OCI-LY7 (cell line): ENCODE measurements at regions not wholly inside any gene's neighbourhood (a gene's known extent, or its start where the extent isn't known, plus 50 kb on each side); places are given as distances from the start of the nearest gene placed in this dataset.

Experiments
- BruUV-seq: library from RNA; stranded (reverse); fragments of 400-500 nt; replicated peaks from 2 replicates; lab custom pipeline; 2021; lab: Mats Ljungman, UMichigan
- CTCF ChIA-PET: fragments of 300-600 bp; sonication (Branson Sonifier 250); formaldehyde crosslinking; loops from one replicate; lab custom pipeline; 2022; ENCODE audit warnings: antibody characterized with exemption; ENCODE audit not compliant: unreplicated experiment; lab: Charles Lee
- POLR2A ChIA-PET: fragments of 300-600 bp; sonication (Branson Sonifier 250); formaldehyde crosslinking; loops from one replicate; lab custom pipeline; 2022; ENCODE audit warnings: antibody characterized with exemption; lab: Charles Lee
- DNase-seq: peaks from one replicate; pipeline ENCODE4 v3.0.0-alpha.2; 2015; ENCODE audit warnings: low spot score
- H2AFZ ChIP-seq: fragments of 200-600 bp; sonication (generic), shearing (Covaris generic); 2 replicates; pipeline ENCODE4 v1.6.1; 2014; ENCODE audit warnings: mild to moderate bottlenecking, antibody characterized with exemption, low read length, moderate library complexity
- H3K27ac ChIP-seq: fragments of 200-600 bp; sonication (generic); 2 replicates; pipeline ENCODE4 v1.5.1; 2014; ENCODE audit warnings: mixed run types, low read depth, mild to moderate bottlenecking, moderate library complexity, low read length, inconsistent platforms; ENCODE audit not compliant: poor library complexity, severe bottlenecking
- H3K36me3 ChIP-seq: fragments of 200-600 bp; sonication (generic); 2 replicates; pipeline ENCODE4 v1.6.1; 2014; ENCODE audit warnings: mild to moderate bottlenecking, antibody characterized with exemption, low read length, moderate library complexity, mixed read lengths; ENCODE audit not compliant: insufficient read depth
- H3K4me1 ChIP-seq: fragments of 200-600 bp; sonication (generic); 2 replicates; pipeline ENCODE4 v1.5.1; 2014; ENCODE audit warnings: mild to moderate bottlenecking, low read length; ENCODE audit not compliant: insufficient read depth, poor library complexity, severe bottlenecking
- H3K4me2 ChIP-seq: fragments of 200-600 bp; sonication (generic); 2 replicates; pipeline ENCODE4 v1.6.1; 2014; ENCODE audit warnings: mild to moderate bottlenecking, low read length
- H3K4me3 ChIP-seq: fragments of 200-600 bp; sonication (generic); 2 replicates; pipeline ENCODE4 v1.5.1; 2014; ENCODE audit warnings: mild to moderate bottlenecking, low read depth, low read length; ENCODE audit not compliant: poor library complexity, severe bottlenecking
- H3K79me2 ChIP-seq: fragments of 200-600 bp; sonication (generic); 2 replicates; pipeline ENCODE4 v1.6.1; 2016; ENCODE audit warnings: low read depth, mild to moderate bottlenecking, low read length, moderate library complexity, mixed read lengths; ENCODE audit not compliant: insufficient read depth
- H3K9me2 ChIP-seq: fragments of 200-600 bp; sonication (generic); 2 replicates; pipeline ENCODE4 v1.6.1; 2016; ENCODE audit warnings: mild to moderate bottlenecking, low read length, mixed read lengths; ENCODE audit not compliant: insufficient read depth
- H3K9me3 ChIP-seq: fragments of 200-600 bp; sonication (generic); 2 replicates; pipeline ENCODE4 v1.6.1; 2014; ENCODE audit warnings: mild to moderate bottlenecking, mixed run types, low read length, mixed read lengths
- H4K20me1 ChIP-seq: fragments of 200-600 bp; sonication (generic); 2 replicates; pipeline ENCODE4 v1.6.1; 2014; ENCODE audit warnings: mild to moderate bottlenecking, antibody characterized with exemption, low read length, moderate library complexity, mixed read lengths; ENCODE audit not compliant: insufficient read depth
- CTCF ChIP-seq: fragments of 200-600 bp; sonication (generic); conservative IDR thresholded peaks from 2 replicates; pipeline ENCODE4 v1.5.1; 2014; ENCODE audit warnings: mild to moderate bottlenecking, antibody characterized with exemption, low read length, moderate library complexity, mixed read lengths
- EZH2phosphoT487 ChIP-seq: fragments of 200-600 bp; sonication (generic); IDR thresholded peaks from 2 replicates; pipeline ENCODE4 v1.6.1; 2018; ENCODE audit warnings: low read depth, borderline replicate concordance, mild to moderate bottlenecking, mixed run types, antibody characterized with exemption, low read length, moderate library complexity, mixed read lengths
- intact Hi-C: fragments of 100-400 bp; cut with micrococcal nuclease; formaldehyde crosslinking; loops from one replicate; pipeline ENCODE4 v1.10.0; 2022; ENCODE audit not compliant: unreplicated experiment

GRCh38 chr18:44503854-44504253 lies 176.8 kb upstream of the SETBP1 start:
- DNase-seq, result no peak
- no peak for TF ChIP-seq CTCF
- no peak for TF ChIP-seq EZH2phosphoT487
- Histone ChIP-seq H3K9me2 (no peaks in the 10 kb centered on the region), H4K20me1 (no peaks in the 10 kb centered on the region), H3K9me3 (no peaks in the 10 kb centered on the region), H3K27ac (no peak overlapping the region), H2AFZ (no peak overlapping the region), H3K36me3 (no peaks in the 10 kb centered on the region), H3K79me2 (no peaks in the 10 kb centered on the region), H3K4me3 (no peak overlapping the region), H3K4me1 (peaks cover 4% of the 10 kb centered on the region), H3K4me2 (no peak overlapping the region)
- intact Hi-C loops, result no loop called here
- ChIA-PET CTCF (no interaction called here), POLR2A (no interaction called here)
- BruUV-seq, result no TSS peak

- peak; percentile 1 for DNase-seq
- TF ChIP-seq EZH2phosphoT487, result no peak
- no peak for TF ChIP-seq CTCF
- no peaks in the 10 kb centered on the region for H4K20me1 ChIP-seq
- H3K9me2 ChIP-seq, result no peaks in the 10 kb centered on the region
- no peak overlapping the region for H2AFZ ChIP-seq
- no peaks in the 10 kb centered on the region for H3K36me3 ChIP-seq
- H3K9me3 ChIP-seq, result no peaks in the 10 kb centered on the region
- ChIA-PET CTCF (no interaction called here), POLR2A (no interaction called here)
- H3K79me2 ChIP-seq, result no peaks in the 10 kb centered on the region
- BruUV-seq, result no TSS peak
- H3K4me1 ChIP-seq, result peaks cover 4% of the 10 kb centered on the region
- intact Hi-C loops, result no loop called here
- H3K4me3 ChIP-seq, result no peak overlapping the region
- no peak overlapping the region for H3K4me2 ChIP-seq
- H3K27ac ChIP-seq, result no peak overlapping the region
These were observed 172.9 kb upstream of the SETBP1 start for GRCh38 chr18:44507729-44508325.

GRCh38 chr18:44508474-44508873 lies 172.2 kb upstream of the SETBP1 start:
- Histone ChIP-seq H3K4me1 (peaks cover 4% of the 10 kb centered on the region), H3K27ac (no peak overlapping the region), H3K9me3 (no peaks in the 10 kb centered on the region), H3K4me3 (no peak overlapping the region), H3K4me2 (no peak overlapping the region), H2AFZ (no peak overlapping the region), H3K36me3 (no peaks in the 10 kb centered on the region), H3K79me2 (no peaks in the 10 kb centered on the region), H3K9me2 (no peaks in the 10 kb centered on the region), H4K20me1 (no peaks in the 10 kb centered on the region)
- TF ChIP-seq CTCF (no peak), EZH2phosphoT487 (no peak)
- DNase-seq, result no peak
- BruUV-seq, result no TSS peak
- intact Hi-C loops, result no loop called here
- ChIA-PET POLR2A (no interaction called here), CTCF (no interaction called here)
